IMR-90 (cell line): ENCODE measurements at regions not wholly inside any gene's neighbourhood (a gene's known extent, or its start where the extent isn't known, plus 50 kb on each side); places are given as distances from the start of the nearest gene placed in this dataset.

Experiments
- ATAC-seq: fragments of 200-7000 bp; cut with Tn5 transposase; 2 replicates; pipeline ENCODE4 v1.9.1; 2020; ENCODE audit warnings: low read depth, mild to moderate bottlenecking, moderate library complexity
- BruUV-seq: library from RNA; stranded (reverse); fragments of 400-500 nt; replicated peaks from 2 replicates; lab custom pipeline; 2021; lab: Mats Ljungman, UMichigan
- CTCF ChIA-PET: fragments of 300-600 bp; formaldehyde crosslinking; extraction: SDS; loops from one replicate; lab custom pipeline; 2021; ENCODE audit warnings: antibody characterized with exemption; lab: Yijun Ruan, JAX
- POLR2A ChIA-PET: fragments of 300-600 bp; sonication (Branson Sonifier 250); formaldehyde crosslinking; loops from one replicate; lab custom pipeline; 2022; ENCODE audit warnings: antibody characterized with exemption; ENCODE audit not compliant: unreplicated experiment; lab: Charles Lee
- DNase-seq: peaks from one replicate; pipeline ENCODE4 v3.0.0; 2013
- H2AFZ ChIP-seq: replicated peaks from 2 replicates; pipeline ENCODE3; 2013; ENCODE audit warnings: low read length, mild to moderate bottlenecking; ENCODE audit not compliant: poor library complexity
- H2AK5ac ChIP-seq: 2 replicates; pipeline ENCODE4 v1.6.1; 2013; ENCODE audit warnings: low read depth, low read length, inconsistent platforms
- H2AK9ac ChIP-seq: replicated peaks from 2 replicates; pipeline ENCODE3; 2013; ENCODE audit warnings: mild to moderate bottlenecking, low read depth, low read length, moderate library complexity; ENCODE audit not compliant: poor library complexity
- H2BK120ac ChIP-seq: 2 replicates; pipeline ENCODE4 v1.6.1; 2013; ENCODE audit warnings: low read depth, low read length, inconsistent platforms
- H2BK15ac ChIP-seq: 3 replicates; pipeline ENCODE4 v1.6.1; 2013; ENCODE audit warnings: low read depth, low read length, inconsistent platforms
- H2BK20ac ChIP-seq: 2 replicates; pipeline ENCODE4 v1.6.1; 2013; ENCODE audit warnings: low read depth, mild to moderate bottlenecking, inconsistent platforms, low read length, moderate library complexity
- H2BK5ac ChIP-seq: 2 replicates; pipeline ENCODE4 v1.6.1; 2013; ENCODE audit warnings: mild to moderate bottlenecking, low read depth, low read length, inconsistent platforms; ENCODE audit not compliant: poor library complexity, severe bottlenecking
- H3K14ac ChIP-seq: replicated peaks from 2 replicates; pipeline ENCODE4 v1.6.1; 2013; ENCODE audit warnings: low read depth, low read length, inconsistent platforms
- H3K18ac ChIP-seq: 2 replicates; pipeline ENCODE4 v1.6.1; 2013; ENCODE audit warnings: low read depth, low read length, control low read depth
- H3K23ac ChIP-seq: 2 replicates; pipeline ENCODE4 v1.6.1; 2013; ENCODE audit warnings: low read depth, low read length, inconsistent platforms
- H3K27ac ChIP-seq: 2 replicates; pipeline ENCODE4 v1.5.1; 2013; ENCODE audit warnings: mild to moderate bottlenecking, control low read depth, low read length; ENCODE audit not compliant: insufficient read depth
- H3K27me3 ChIP-seq: 2 replicates; pipeline ENCODE4 v1.6.1; 2013; ENCODE audit warnings: low read length; ENCODE audit not compliant: control insufficient read depth, insufficient read depth
- H3K36me3 ChIP-seq: 2 replicates; pipeline ENCODE4 v1.6.1; 2013; ENCODE audit warnings: low read length, mixed read lengths; ENCODE audit not compliant: control insufficient read depth, insufficient read depth
- H3K4ac ChIP-seq: 2 replicates; pipeline ENCODE4 v1.6.1; 2013; ENCODE audit warnings: low read depth, low read length, inconsistent platforms
- H3K4me1 ChIP-seq: 2 replicates; pipeline ENCODE4 v1.6.1; 2013; ENCODE audit warnings: low read length, mixed read lengths; ENCODE audit not compliant: control insufficient read depth, insufficient read depth
- H3K4me2 ChIP-seq: 2 replicates; pipeline ENCODE4 v1.6.1; 2013; ENCODE audit warnings: low read depth, mild to moderate bottlenecking, control low read depth, low read length, moderate library complexity
- H3K4me3 ChIP-seq: 2 replicates; pipeline ENCODE4 v1.5.1; 2013; ENCODE audit warnings: low read depth, mild to moderate bottlenecking, control low read depth, low read length, moderate library complexity; ENCODE audit not compliant: insufficient read depth
- H3K56ac ChIP-seq: 2 replicates; pipeline ENCODE4 v1.6.1; 2013; ENCODE audit warnings: low read length, inconsistent platforms; ENCODE audit not compliant: insufficient read depth; ENCODE audit errors: extremely low read depth
- H3K79me1 ChIP-seq, 2 experiments: 2 replicates each; pipeline ENCODE4 v1.6.1; 2013; ENCODE audit warnings: low read length in 2 of 2, inconsistent platforms in 1 of 2, low read depth in 1 of 2
- H3K9ac ChIP-seq: 2 replicates; pipeline ENCODE4 v1.6.1; 2013; ENCODE audit warnings: low read depth, low read length, control low read depth
- H3K9me1 ChIP-seq: 2 replicates; pipeline ENCODE4 v1.6.1; 2013; ENCODE audit warnings: low read length, inconsistent platforms; ENCODE audit not compliant: insufficient read depth
- H3K9me3 ChIP-seq: 2 replicates; pipeline ENCODE4 v1.6.1; 2013; ENCODE audit warnings: low read length; ENCODE audit not compliant: control insufficient read depth, insufficient read depth
- H4K20me1 ChIP-seq: 2 replicates; pipeline ENCODE4 v1.6.1; 2013; ENCODE audit warnings: low read length, inconsistent platforms; ENCODE audit not compliant: insufficient read depth
- H4K5ac ChIP-seq: 2 replicates; pipeline ENCODE4 v1.6.1; 2013; ENCODE audit warnings: mild to moderate bottlenecking, low read depth, low read length, control low read depth
- H4K8ac ChIP-seq, 2 experiments: 2 replicates each; pipeline ENCODE4 v1.6.1; 2013; ENCODE audit warnings: low read depth in 2 of 2, low read length in 2 of 2, control low read depth in 1 of 2, inconsistent platforms in 1 of 2
- H4K91ac ChIP-seq: 2 replicates; pipeline ENCODE4 v1.6.1; 2013; ENCODE audit warnings: low read depth, low read length, inconsistent platforms; ENCODE audit not compliant: insufficient read depth
- BHLHE40 ChIP-seq: fragments of 150-350 bp; IDR thresholded peaks from 2 replicates; pipeline ENCODE4 v1.6.1; 2016; ENCODE audit warnings: mild to moderate bottlenecking, low read depth, low read length
- CEBPB ChIP-seq: IDR thresholded peaks from 2 replicates; pipeline ENCODE4 v1.6.1; 2012; ENCODE audit warnings: low read depth, low read length, improper control_type of control experiment
- CHD1 ChIP-seq: IDR thresholded peaks from 2 replicates; pipeline ENCODE4 v1.6.1; 2012; ENCODE audit warnings: low read depth, low read length, improper control_type of control experiment
- CTCF ChIP-seq: conservative IDR thresholded peaks from 2 replicates; pipeline ENCODE4 v1.5.1; 2012; ENCODE audit warnings: mild to moderate bottlenecking, low read depth, low read length, improper control_type of control experiment
- ELK1 ChIP-seq: fragments of 150-350 bp; IDR thresholded peaks from 2 replicates; pipeline ENCODE4 v1.6.1; 2016; ENCODE audit warnings: low read depth, mild to moderate bottlenecking, low read length, moderate library complexity, borderline replicate concordance
- FOS ChIP-seq: fragments of 150-350 bp; IDR thresholded peaks from 2 replicates; pipeline ENCODE4 v1.6.1; 2016; ENCODE audit warnings: low read depth, low read length
- MAZ ChIP-seq: IDR thresholded peaks from 2 replicates; pipeline ENCODE4 v1.6.1; 2012; ENCODE audit warnings: low read depth, mild to moderate bottlenecking, low read length, improper control_type of control experiment, moderate library complexity, borderline replicate concordance
- MXI1 ChIP-seq: IDR thresholded peaks from 2 replicates; pipeline ENCODE4 v1.6.1; 2012; ENCODE audit warnings: low read depth, mild to moderate bottlenecking, low read length, moderate library complexity, borderline replicate concordance
- NFE2L2 ChIP-seq: fragments of 150-350 bp; IDR thresholded peaks from 2 replicates; pipeline ENCODE4 v1.6.1; 2016; ENCODE audit warnings: low read depth, mild to moderate bottlenecking, low read length
- POLR2A ChIP-seq: IDR thresholded peaks from 2 replicates; pipeline ENCODE4 v1.6.1; 2012; ENCODE audit warnings: mild to moderate bottlenecking, low read depth, low read length
- RAD21 ChIP-seq: IDR thresholded peaks from 2 replicates; pipeline ENCODE4 v1.6.1; 2012; ENCODE audit warnings: low read length, improper control_type of control experiment
- RCOR1 ChIP-seq: IDR thresholded peaks from 2 replicates; pipeline ENCODE4 v1.6.1; 2012; ENCODE audit warnings: mild to moderate bottlenecking, low read length, improper control_type of control experiment; ENCODE audit not compliant: insufficient replicate concordance
- RFX5 ChIP-seq: IDR thresholded peaks from 2 replicates; pipeline ENCODE4 v1.8.0; 2012; ENCODE audit warnings: low read depth, mild to moderate bottlenecking, low read length, moderate library complexity
- SMC3 ChIP-seq: fragments of 150-350 bp; IDR thresholded peaks from 2 replicates; pipeline ENCODE4 v1.6.1; 2016; ENCODE audit warnings: low read depth, mild to moderate bottlenecking, antibody characterized with exemption, low read length, moderate library complexity
- USF2 ChIP-seq: fragments of 150-350 bp; IDR thresholded peaks from 2 replicates; pipeline ENCODE4 v1.6.1; 2017; ENCODE audit warnings: mild to moderate bottlenecking, antibody characterized with exemption, low read length, low read depth
- WGBS, 2 experiments: methylation state at CpG; one replicate each; pipeline versions ENCODE4 v1.1.5 to v1.1.7; 2013; ENCODE audit warnings: missing lambda C conversion rate in 2 of 2; ENCODE audit not compliant: insufficient read length in 1 of 2; ENCODE audit errors: extremely low coverage in 2 of 2; 5-methylcytosine and 5-hydroxymethylcytosine counted together
- dilution Hi-C: fragments of 300-500 bp; cut with HindIII; formaldehyde crosslinking; loops from one replicate; pipeline ENCODE4 v1.14.3; 2018; ENCODE audit warnings: low sequenced_read_pairs; ENCODE audit not compliant: unreplicated experiment
- in situ Hi-C: fragments of 300-500 bp; cut with MboI; formaldehyde crosslinking; loops from 3 replicates; pipeline ENCODE4 v1.14.3; 2019; ENCODE audit warnings: low sequenced_read_pairs, inconsistent platforms, mixed read lengths
- intact Hi-C: fragments of 100-400 bp; cut with micrococcal nuclease; formaldehyde crosslinking; loops from 2 replicates; pipeline ENCODE4 v1.10.0; 2022

GRCh38 chr2:45253151-45253550, 243.9 kb upstream of the SIX2 start:
- no peak overlapping the region for H2BK20ac ChIP-seq
- no peak overlapping the region for H2AK5ac ChIP-seq
- H2AFZ ChIP-seq: no peak overlapping the region
- no peaks in the 10 kb centered on the region for H3K79me1 ChIP-seq
- H4K91ac ChIP-seq: no peak overlapping the region
- H2AK9ac ChIP-seq: no peak overlapping the region
- H3K18ac ChIP-seq: no peak overlapping the region
- no peak for ATAC-seq
- H2BK120ac ChIP-seq: no peak overlapping the region
- no peaks in the 10 kb centered on the region for H3K36me3 ChIP-seq
- in situ Hi-C loops (no loop called here), intact Hi-C loops (no loop called here), dilution Hi-C loops (no loop called here)
- peaks cover 5% of the 10 kb centered on the region; the same call in 1 of the 2 replicates for H3K9me3 ChIP-seq
- no peak overlapping the region for H2BK15ac ChIP-seq
- H3K23ac ChIP-seq: no peak overlapping the region
- peaks cover 6% of the 10 kb centered on the region; the same call in 1 of the 2 replicates for H3K27me3 ChIP-seq
- no peak overlapping the region for H3K9ac ChIP-seq
- H3K4me3 ChIP-seq: no peak overlapping the region
- H2BK5ac ChIP-seq: no peak overlapping the region
- H3K14ac ChIP-seq: no peak overlapping the region
- H3K4me2 ChIP-seq: no peak overlapping the region
- H4K8ac ChIP-seq: no peak overlapping the region
- peaks cover 18% of the 10 kb centered on the region for H3K4me1 ChIP-seq
- H3K9me1 ChIP-seq: 0 out of 2 replicates have a peak, but pooled peaks cover 6% of the 10 kb centered on the region
- no peak overlapping the region for H3K4ac ChIP-seq
- peak; percentile 51 for DNase-seq
- no peak overlapping the region for H3K27ac ChIP-seq
- H4K20me1 ChIP-seq: no peaks in the 10 kb centered on the region
- no CpG with 5 or more reads among the region's 3 CpGs for WGBS, 2 experiments
- no peak for TF ChIP-seq BHLHE40
- no peak for TF ChIP-seq MXI1
- no peak for TF ChIP-seq CTCF
- no peak for TF ChIP-seq NFE2L2
- no peak for TF ChIP-seq ELK1
- TF ChIP-seq RFX5: no peak
- no peak for TF ChIP-seq CHD1
- no peak for TF ChIP-seq SMC3
- no peak for TF ChIP-seq USF2
- TF ChIP-seq MAZ: no peak
- TF ChIP-seq FOS: no peak
- no peak for TF ChIP-seq RCOR1
- TF ChIP-seq RAD21: no peak
- TF ChIP-seq CEBPB: no peak
- TF ChIP-seq POLR2A: no peak
- ChIA-PET CTCF (no interaction called here), POLR2A (no interaction called here)
- no TSS peak for BruUV-seq
- H3K56ac ChIP-seq: no peak overlapping the region
- H4K5ac ChIP-seq: no peak overlapping the region
